Uterus (tissue), 3 donors: ENCODE measurements at regions not wholly inside any gene's neighbourhood (a gene's known extent, or its start where the extent isn't known, plus 50 kb on each side); places are given as distances from the start of the nearest gene placed in this dataset.
A peak's percentile ranks its signal among the peaks of the same experiment; 100 is the strongest.

Source experiments
- DNase-seq, 2 donors: peaks; one replicate each; pipeline ENCODE4 v3.0.0-alpha.2; 2019 to 2020
- H3K27ac ChIP-seq, 2 donors: fragments of 200-600 bp; sonication (generic); 1 replicate in 1 of 2; 2 replicates in 1 of 2; pipeline ENCODE4 v1.5.1; 2016 to 2018
- H3K27me3 ChIP-seq, 2 donors: fragments of 200-600 bp; sonication (generic); one replicate each; pipeline ENCODE4 v1.5.1; 2018 to 2019; ENCODE audit warnings: control low read depth in 1 of 2
- H3K36me3 ChIP-seq, 2 donors: fragments of 200-600 bp; sonication (generic); one replicate each; pipeline ENCODE4 v1.5.1; 2019; ENCODE audit warnings: control low read depth in 1 of 2
- H3K4me1 ChIP-seq, 2 donors: fragments of 200-600 bp; sonication (generic); one replicate each; pipeline ENCODE4 v1.5.1; 2018 to 2019; ENCODE audit warnings: control low read depth in 1 of 2
- H3K4me3 ChIP-seq, 2 donors: fragments of 200-600 bp; sonication (generic); 1 replicate in 1 of 2; 2 replicates in 1 of 2; pipeline ENCODE4 v1.5.1; 2018 to 2019; ENCODE audit warnings: mild to moderate bottlenecking in 1 of 2
- H3K9me3 ChIP-seq, 2 donors: fragments of 200-600 bp; sonication (generic); one replicate each; pipeline ENCODE4 v1.5.1; 2019; ENCODE audit warnings: control low read depth in 1 of 2
- POLR2A ChIP-seq, 2 donors: fragments of 450-650 bp; IDR thresholded peaks; one replicate each; pipeline ENCODE4 v1.6.1; 2016; ENCODE audit warnings: antibody characterized with exemption in 2 of 2, mild to moderate bottlenecking in 1 of 2, moderate library complexity in 1 of 2
- intact Hi-C: fragments of 100-400 bp; cut with DNase I; formaldehyde crosslinking; loops from one replicate; pipeline ENCODE4 v1.15.1; 2023; ENCODE audit warnings: low total_unique reads
- TF ChIP-seq, protein P1 (sequence below), 4 experiments: fragments of 200-600 bp in 2 of 4; fragments of 450-650 bp in 2 of 4; sonication (generic) in 2 of 4; IDR thresholded peaks; one replicate each; pipeline ENCODE4 v1.5.1; 2016 to 2019; ENCODE audit warnings: antibody characterized with exemption in 4 of 4, mild to moderate bottlenecking in 2 of 4, moderate library complexity in 1 of 4
- donor health status: DM: yes; HTN: yes; CAD: no.

DNA sequence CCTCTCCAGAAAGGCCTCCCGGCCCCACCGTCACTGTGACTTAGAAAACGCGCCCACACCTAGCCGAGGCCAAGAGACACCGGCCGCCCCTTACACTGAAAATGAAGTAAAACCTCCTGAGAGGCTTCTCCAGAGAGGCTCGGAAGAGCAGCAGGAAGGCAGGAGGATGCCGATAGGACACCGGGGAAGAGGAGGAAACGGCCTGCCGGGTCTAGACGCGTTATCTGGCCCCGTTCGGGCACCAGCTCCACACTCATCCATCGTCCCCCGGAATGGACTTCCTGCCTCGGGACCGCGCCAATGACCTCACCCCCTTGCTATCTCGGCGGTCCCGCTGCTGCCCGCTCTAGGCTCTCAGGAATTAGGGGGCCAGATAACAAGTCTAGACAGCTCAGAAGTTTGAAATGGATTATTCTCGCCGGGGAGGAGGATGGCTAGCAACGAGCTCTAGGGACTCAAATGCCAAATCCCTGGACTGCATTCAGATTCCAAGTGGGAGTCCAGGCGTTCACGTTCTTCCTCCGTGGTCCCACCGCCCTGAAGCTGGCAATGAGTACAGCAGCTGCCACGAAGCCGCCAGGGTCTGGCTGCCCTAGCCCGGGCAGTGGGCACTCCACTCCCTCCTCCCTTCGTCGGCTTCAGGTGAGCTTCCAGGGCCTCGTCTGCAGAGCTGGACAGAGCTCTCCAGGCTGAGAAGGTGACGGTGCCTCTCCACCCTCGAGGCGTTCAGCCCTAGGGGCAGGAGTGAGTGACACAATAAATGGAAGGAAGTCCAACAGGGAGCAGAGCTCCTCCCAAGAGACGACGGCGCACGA lies 350.9 kb downstream of the FOXL1 start:
- Histone ChIP-seq H3K9me3 (no peaks in the 10 kb centered on the region), H3K27me3 (no peaks in the 10 kb centered on the region), H3K36me3 (no peaks in the 10 kb centered on the region), H3K4me1 (no peaks in the 10 kb centered on the region), H3K27ac (no peak overlapping the region), H3K4me3 (no peak overlapping the region)
- intact Hi-C loops, result no loop called here
- no peak for TF ChIP-seq POLR2A (IDR thresholded peaks at IDR 0.05)
- TF ChIP-seq, protein P1, sequence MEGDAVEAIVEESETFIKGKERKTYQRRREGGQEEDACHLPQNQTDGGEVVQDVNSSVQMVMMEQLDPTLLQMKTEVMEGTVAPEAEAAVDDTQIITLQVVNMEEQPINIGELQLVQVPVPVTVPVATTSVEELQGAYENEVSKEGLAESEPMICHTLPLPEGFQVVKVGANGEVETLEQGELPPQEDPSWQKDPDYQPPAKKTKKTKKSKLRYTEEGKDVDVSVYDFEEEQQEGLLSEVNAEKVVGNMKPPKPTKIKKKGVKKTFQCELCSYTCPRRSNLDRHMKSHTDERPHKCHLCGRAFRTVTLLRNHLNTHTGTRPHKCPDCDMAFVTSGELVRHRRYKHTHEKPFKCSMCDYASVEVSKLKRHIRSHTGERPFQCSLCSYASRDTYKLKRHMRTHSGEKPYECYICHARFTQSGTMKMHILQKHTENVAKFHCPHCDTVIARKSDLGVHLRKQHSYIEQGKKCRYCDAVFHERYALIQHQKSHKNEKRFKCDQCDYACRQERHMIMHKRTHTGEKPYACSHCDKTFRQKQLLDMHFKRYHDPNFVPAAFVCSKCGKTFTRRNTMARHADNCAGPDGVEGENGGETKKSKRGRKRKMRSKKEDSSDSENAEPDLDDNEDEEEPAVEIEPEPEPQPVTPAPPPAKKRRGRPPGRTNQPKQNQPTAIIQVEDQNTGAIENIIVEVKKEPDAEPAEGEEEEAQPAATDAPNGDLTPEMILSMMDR (IDR thresholded peaks at IDR 0.05), result no peak
- no peak for DNase-seq

DNA sequence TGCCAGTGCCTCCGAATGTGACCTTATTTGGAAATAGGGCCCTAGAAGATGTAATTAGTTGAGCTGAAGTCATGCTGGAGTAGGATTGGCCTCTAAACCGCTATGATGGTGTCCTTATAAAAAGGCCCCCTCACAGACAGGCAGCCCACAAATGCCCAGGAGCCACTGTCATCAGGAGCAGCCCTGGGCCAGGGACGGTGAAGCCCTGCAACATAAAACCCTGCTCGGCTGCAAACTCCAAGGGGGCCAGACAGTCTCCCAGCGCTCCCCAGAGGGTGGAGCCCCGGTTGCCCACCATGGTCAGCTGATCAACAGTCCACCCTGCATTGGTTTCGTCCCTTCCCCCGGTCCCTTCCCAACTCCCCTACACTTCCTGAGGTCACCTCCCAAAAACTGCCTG lies 351.7 kb downstream of the FOXL1 start:
- no peaks in the 10 kb centered on the region for H3K4me1 ChIP-seq
- H3K36me3 ChIP-seq, result no peaks in the 10 kb centered on the region
- H3K27ac ChIP-seq, result no peak overlapping the region
- TF ChIP-seq, protein P1 (IDR thresholded peaks at IDR 0.05), result no peak
- TF ChIP-seq POLR2A (IDR thresholded peaks at IDR 0.05), result no peak
- H3K27me3 ChIP-seq, result no peaks in the 10 kb centered on the region
- H3K9me3 ChIP-seq, result no peaks in the 10 kb centered on the region
- intact Hi-C loops, result no loop called here
- H3K4me3 ChIP-seq, result no peak overlapping the region
- no peak for DNase-seq

DNA sequence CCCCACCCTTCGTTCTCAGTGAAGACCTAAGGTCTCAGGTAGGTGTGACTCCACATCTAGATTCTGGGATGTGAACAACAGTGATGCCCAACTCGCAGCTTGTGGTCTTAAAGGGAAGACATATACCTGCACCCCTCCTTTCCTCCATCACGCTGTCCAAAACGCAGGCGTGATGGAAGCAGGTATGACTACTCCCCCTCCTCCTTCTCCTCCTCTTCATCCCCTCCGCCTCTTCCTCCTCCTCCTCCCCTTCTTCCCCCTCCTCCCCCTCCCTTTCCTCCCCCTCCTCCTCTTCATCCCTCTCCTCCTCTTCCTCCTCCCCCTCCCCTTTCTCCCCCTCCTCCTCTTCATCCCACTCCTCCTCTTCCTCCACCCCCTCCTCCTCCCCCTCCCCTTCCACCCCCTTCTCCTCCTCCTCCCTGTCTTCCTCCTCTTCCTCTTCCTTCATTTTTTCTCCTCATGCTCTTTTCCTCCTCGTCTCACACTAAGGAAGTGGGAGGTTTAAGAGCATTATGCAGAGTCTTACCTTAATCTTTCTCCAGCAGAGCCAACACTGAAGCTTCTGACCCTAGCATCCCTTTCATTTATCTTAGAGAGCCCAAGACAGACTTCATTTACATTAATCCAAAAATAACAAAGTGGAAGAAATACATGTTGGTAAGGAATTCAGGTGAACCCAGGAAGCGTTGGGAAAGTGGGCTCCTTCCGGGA lies 352.5 kb downstream of the FOXL1 start:
- intact Hi-C loops, result no loop called here
- Histone ChIP-seq H3K36me3 (no peaks in the 10 kb centered on the region), H3K27me3 (no peaks in the 10 kb centered on the region), H3K4me3 (no peak overlapping the region), H3K4me1 (no peaks in the 10 kb centered on the region), H3K9me3 (no peaks in the 10 kb centered on the region), H3K27ac (no peak overlapping the region)
- no peak for DNase-seq
- TF ChIP-seq POLR2A (IDR thresholded peaks at IDR 0.05), result no peak
- TF ChIP-seq, protein P1 (IDR thresholded peaks at IDR 0.05), result no peak

DNA sequence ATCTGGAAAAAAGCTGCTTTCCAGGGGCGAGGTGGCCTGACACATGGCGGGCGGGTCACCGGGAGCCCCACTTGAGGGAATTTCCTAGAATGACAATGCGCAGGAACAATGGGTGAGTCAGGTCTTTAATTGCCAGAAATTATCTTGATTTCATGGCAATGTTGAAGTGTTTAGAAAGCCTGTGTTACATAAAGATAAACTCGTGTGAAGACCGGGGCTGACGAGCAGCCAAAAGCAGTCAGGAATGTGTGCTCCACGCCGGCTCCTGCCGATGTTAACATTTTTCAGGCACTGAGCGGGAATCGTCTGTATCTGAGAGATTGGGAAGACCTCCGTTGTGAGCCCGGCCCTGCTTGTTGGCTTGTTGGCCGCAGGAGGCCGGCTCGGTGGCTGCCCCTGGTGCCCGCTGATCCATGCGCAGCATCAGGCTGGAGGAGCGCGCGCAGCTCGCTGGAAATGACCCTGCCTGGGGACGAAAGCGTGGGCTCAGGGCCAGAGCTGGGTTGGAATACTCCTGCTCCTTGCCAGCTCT lies 353.1 kb downstream of the FOXL1 start:
- H3K4me1 ChIP-seq, result no peaks in the 10 kb centered on the region
- no peaks in the 10 kb centered on the region for H3K9me3 ChIP-seq
- intact Hi-C loops, result no loop called here
- H3K27ac ChIP-seq, result no peak overlapping the region
- H3K36me3 ChIP-seq, result no peaks in the 10 kb centered on the region
- H3K4me3 ChIP-seq, result no peak overlapping the region
- DNase-seq, result peak in 1 of 2 donors; percentile 33
- no peaks in the 10 kb centered on the region for H3K27me3 ChIP-seq
- TF ChIP-seq, protein P1 (IDR thresholded peaks at IDR 0.05), result no peak
- TF ChIP-seq POLR2A (IDR thresholded peaks at IDR 0.05), result no peak
